Peyer's patch (tissue), 4 donors: ENCODE measurements at regions not wholly inside any gene's neighbourhood (a gene's known extent, or its start where the extent isn't known, plus 50 kb on each side); places are given as distances from the start of the nearest gene placed in this dataset.

Source experiments
- DNase-seq, 3 donors: peaks; one replicate each; pipeline ENCODE4 v3.0.0-alpha.2; 2017 to 2019
- H3K27ac ChIP-seq, 4 donors: fragments of 200-600 bp; sonication (generic); one replicate each; pipeline ENCODE4 v1.5.1; 2016 to 2019
- H3K27me3 ChIP-seq, 2 donors: fragments of 200-600 bp; sonication (generic); one replicate each; pipeline ENCODE4 v1.5.1; 2019
- H3K36me3 ChIP-seq, 3 donors: fragments of 200-600 bp; sonication (generic); one replicate each; pipeline ENCODE4 v1.5.1; 2016 to 2019
- H3K4me1 ChIP-seq, 4 donors: fragments of 200-600 bp; sonication (generic); one replicate each; pipeline ENCODE4 v1.5.1; 2016 to 2019
- H3K4me3 ChIP-seq, 4 donors: fragments of 200-600 bp; sonication (generic); 1 replicate in 3 of 4; 2 replicates in 1 of 4; pipeline ENCODE4 v1.5.1; 2016 to 2019; ENCODE audit warnings: mild to moderate bottlenecking in 1 of 4
- H3K9me3 ChIP-seq, 4 donors: fragments of 200-600 bp; sonication (generic); one replicate each; pipeline ENCODE4 v1.5.1; 2016 to 2019; ENCODE audit warnings: mild to moderate bottlenecking in 1 of 4
- POLR2A ChIP-seq, 2 donors: fragments of 450-650 bp; IDR thresholded peaks; one replicate each; pipeline ENCODE4 v1.5.1; 2017; ENCODE audit warnings: antibody characterized with exemption in 2 of 2, mild to moderate bottlenecking in 2 of 2, moderate library complexity in 2 of 2
- TF ChIP-seq, protein P1 (sequence below), 6 experiments: fragments of 450-650 bp in 4 of 6; fragments of 200-600 bp in 2 of 6; sonication (generic) in 1 of 6; IDR thresholded peaks; one replicate each; pipeline ENCODE4 v1.5.1; 2017 to 2019; ENCODE audit warnings: antibody characterized with exemption in 6 of 6, mild to moderate bottlenecking in 3 of 6, moderate library complexity in 1 of 6

DNA sequence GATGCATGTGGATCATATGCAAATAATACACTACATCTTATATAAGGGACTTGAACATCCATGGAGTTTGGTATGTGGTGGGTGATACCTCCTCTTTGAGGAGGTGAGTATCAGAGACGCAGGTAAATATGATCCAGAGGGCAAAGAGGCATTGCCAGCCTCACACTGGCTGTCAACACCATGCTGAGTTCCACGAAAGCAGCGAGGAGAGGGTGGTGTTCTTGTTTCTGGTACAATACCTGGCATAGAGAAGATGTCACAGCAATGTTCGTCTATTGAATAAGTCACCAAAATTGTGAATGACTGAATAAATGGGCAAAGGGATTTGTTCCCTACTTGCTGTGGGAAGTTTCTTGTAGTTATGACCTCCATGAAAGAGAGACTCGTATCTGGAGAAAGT lies 182.2 kb downstream of the SNRPN start:
- Histone ChIP-seq H3K27me3 (no peaks in the 10 kb centered on the region), H3K9me3 (peaks cover 0 to 5% (median 0%) of the 10 kb centered on the region in 4 donors), H3K4me3 (no peak overlapping the region), H3K27ac (no peak overlapping the region), H3K4me1 (no peaks in the 10 kb centered on the region), H3K36me3 (no peaks in the 10 kb centered on the region)
- DNase-seq: no peak
- no peak for TF ChIP-seq POLR2A (IDR thresholded peaks at IDR 0.05)
- TF ChIP-seq, protein P1, sequence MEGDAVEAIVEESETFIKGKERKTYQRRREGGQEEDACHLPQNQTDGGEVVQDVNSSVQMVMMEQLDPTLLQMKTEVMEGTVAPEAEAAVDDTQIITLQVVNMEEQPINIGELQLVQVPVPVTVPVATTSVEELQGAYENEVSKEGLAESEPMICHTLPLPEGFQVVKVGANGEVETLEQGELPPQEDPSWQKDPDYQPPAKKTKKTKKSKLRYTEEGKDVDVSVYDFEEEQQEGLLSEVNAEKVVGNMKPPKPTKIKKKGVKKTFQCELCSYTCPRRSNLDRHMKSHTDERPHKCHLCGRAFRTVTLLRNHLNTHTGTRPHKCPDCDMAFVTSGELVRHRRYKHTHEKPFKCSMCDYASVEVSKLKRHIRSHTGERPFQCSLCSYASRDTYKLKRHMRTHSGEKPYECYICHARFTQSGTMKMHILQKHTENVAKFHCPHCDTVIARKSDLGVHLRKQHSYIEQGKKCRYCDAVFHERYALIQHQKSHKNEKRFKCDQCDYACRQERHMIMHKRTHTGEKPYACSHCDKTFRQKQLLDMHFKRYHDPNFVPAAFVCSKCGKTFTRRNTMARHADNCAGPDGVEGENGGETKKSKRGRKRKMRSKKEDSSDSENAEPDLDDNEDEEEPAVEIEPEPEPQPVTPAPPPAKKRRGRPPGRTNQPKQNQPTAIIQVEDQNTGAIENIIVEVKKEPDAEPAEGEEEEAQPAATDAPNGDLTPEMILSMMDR (IDR thresholded peaks at IDR 0.05): no peak

DNA sequence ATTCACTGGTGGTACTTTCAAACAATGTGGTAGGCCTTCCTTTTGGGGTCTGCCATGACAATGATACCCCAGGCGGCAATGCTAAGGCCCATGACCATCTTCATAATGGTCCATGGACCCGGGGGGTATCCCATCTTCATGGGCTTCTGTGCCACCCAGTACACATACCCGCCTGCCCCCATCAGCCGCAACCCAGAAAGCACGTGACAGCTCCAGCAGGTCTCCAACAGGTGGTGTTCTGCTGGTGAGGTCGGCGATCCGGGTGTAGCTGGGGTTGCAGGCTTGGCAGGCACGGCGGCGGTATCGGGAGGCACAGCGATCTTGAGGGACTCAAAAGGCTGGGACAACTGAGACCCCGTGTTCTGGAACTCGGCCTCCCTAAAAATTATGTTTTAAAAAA lies 214.5 kb downstream of the SNRPN start:
- DNase-seq: peak; percentile 5 to 40 (median 15)
- no peak for TF ChIP-seq POLR2A (IDR thresholded peaks at IDR 0.05)
- TF ChIP-seq, protein P1 (IDR thresholded peaks at IDR 0.05): no peak

DNA sequence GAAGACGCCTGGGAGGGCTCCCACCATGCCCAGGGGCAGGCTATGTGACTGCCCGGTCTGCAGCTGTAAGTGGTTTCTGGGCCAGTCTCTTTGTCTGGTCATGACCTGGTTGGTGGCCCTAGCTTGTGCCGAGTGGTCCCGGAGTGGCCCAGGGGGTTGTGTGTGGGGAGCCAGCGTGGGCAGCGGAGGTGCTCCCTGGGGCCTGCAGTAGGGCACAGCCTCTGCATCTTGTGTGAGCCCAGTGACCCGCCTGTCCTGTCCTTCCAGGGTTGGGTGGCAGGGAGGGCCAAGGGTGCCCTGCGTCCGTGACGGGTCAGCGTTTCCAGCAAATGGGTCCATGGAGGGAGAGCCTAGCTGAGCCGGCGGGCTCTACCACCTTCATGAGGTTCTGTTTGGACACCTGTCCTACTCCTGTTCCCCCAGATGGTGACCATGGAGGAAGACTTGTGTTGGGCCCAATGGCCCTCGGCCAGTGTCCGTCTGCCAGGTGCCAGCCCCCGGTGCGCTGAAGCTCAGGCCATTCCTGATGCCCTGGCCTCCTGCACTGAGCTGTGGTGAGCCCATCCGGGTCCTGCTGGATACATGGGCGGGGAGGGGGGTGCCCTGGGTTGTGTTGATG lies 215.4 kb downstream of the SNRPN start:
- Histone ChIP-seq H3K27ac (no peak overlapping the region), H3K27me3 (no peaks in the 10 kb centered on the region), H3K4me3 (no peak overlapping the region), H3K4me1 (no peaks in the 10 kb centered on the region), H3K36me3 (no peaks in the 10 kb centered on the region), H3K9me3 (peaks cover 0 to 38% (median 16%) of the 10 kb centered on the region in 4 donors)
- no peak for TF ChIP-seq POLR2A (IDR thresholded peaks at IDR 0.05)
- TF ChIP-seq, protein P1 (IDR thresholded peaks at IDR 0.05): no peak
- peak; percentile 10 to 40 (median 30) for DNase-seq

More for the DNA sequence above, 214.5 kb downstream of the SNRPN start:
- Histone ChIP-seq H3K36me3 (no peaks in the 10 kb centered on the region), H3K27me3 (no peaks in the 10 kb centered on the region), H3K27ac (no peak overlapping the region), H3K9me3 (peaks cover 0 to 31% (median 14%) of the 10 kb centered on the region in 4 donors), H3K4me1 (no peaks in the 10 kb centered on the region), H3K4me3 (no peak overlapping the region)

DNA sequence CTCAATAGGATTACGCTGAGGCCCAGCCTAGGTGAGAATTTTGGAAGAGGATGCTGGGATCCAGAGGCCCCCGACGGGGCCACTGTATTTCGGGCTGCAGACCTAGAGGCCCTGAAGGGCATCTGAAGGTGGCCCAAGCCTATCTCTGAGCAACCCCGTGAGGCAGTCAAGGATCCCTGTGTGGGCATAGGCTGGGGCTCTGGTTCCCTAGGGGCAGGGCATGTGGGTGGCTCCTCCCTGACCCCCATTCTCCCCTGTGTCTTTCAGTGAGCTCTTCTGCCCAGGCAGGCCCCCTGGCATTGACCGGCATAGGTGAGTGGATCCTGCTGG lies 216.0 kb downstream of the SNRPN start:
- Histone ChIP-seq H3K36me3 (no peaks in the 10 kb centered on the region), H3K27ac (no peak overlapping the region), H3K4me1 (no peaks in the 10 kb centered on the region), H3K27me3 (no peaks in the 10 kb centered on the region), H3K4me3 (no peak overlapping the region), H3K9me3 (peaks cover 0 to 43% (median 19%) of the 10 kb centered on the region in 4 donors)
- peak in 2 of 3 donors; percentile 8 to 25 for DNase-seq
- no peak for TF ChIP-seq POLR2A (IDR thresholded peaks at IDR 0.05)
- TF ChIP-seq, protein P1 (IDR thresholded peaks at IDR 0.05): no peak

DNA sequence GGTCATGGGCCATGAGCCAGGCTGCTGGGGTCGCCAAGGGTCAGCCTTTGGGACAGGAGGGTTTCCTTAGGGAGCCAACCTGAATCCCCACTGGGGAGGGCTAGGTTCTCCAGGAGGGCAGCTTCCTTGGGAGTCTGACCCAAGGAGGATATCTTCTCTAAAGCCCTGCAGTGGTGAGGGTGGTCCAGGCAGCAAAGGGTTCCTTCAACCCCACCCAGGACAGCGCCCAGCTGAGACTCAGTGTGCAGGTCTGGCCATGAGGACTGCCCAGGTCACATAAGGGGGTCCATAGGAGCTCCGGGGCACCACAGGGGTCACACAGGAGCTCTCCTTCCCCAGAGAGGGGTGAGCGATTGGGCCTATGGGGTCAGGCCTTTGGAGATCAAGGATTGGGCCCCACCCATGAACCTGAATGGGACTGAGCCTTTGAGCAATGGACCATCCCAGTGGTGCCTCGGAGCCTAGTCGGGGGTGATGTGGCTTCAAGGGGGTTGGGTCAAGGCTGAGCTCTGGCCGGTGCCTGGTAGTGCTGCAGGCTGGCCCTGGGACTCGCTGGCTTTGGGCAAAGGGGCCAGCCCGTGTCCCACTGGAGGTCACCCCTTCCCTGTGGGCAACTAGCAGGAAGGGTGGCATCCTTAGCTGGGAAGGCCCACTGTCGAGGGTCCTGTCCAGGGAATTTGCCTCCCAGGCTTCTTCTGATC lies 216.5 kb downstream of the SNRPN start:
- no peaks in the 10 kb centered on the region for H3K27me3 ChIP-seq
- H3K4me1 ChIP-seq: no peaks in the 10 kb centered on the region
- no peak overlapping the region for H3K4me3 ChIP-seq
- H3K9me3 ChIP-seq: peaks cover 0 to 47% (median 21%) of the 10 kb centered on the region in 4 donors
- TF ChIP-seq POLR2A (IDR thresholded peaks at IDR 0.05): no peak
- TF ChIP-seq, protein P1 (IDR thresholded peaks at IDR 0.05): no peak
- no peak overlapping the region for H3K27ac ChIP-seq
- H3K36me3 ChIP-seq: no peaks in the 10 kb centered on the region
- peak in 2 of 3 donors; percentile 18 to 27 for DNase-seq
